ENCODE measurements at regions not wholly inside any gene's neighbourhood (a gene's known extent, or its start where the extent isn't known, plus 50 kb on each side); places are given as distances from the start of the nearest gene placed in this dataset.
"Not testable (repeated sequence)": the region's sequence is repeated elsewhere in the genome, so short reads cannot be mapped to it uniquely, and the experiment has no call there.

DNA sequence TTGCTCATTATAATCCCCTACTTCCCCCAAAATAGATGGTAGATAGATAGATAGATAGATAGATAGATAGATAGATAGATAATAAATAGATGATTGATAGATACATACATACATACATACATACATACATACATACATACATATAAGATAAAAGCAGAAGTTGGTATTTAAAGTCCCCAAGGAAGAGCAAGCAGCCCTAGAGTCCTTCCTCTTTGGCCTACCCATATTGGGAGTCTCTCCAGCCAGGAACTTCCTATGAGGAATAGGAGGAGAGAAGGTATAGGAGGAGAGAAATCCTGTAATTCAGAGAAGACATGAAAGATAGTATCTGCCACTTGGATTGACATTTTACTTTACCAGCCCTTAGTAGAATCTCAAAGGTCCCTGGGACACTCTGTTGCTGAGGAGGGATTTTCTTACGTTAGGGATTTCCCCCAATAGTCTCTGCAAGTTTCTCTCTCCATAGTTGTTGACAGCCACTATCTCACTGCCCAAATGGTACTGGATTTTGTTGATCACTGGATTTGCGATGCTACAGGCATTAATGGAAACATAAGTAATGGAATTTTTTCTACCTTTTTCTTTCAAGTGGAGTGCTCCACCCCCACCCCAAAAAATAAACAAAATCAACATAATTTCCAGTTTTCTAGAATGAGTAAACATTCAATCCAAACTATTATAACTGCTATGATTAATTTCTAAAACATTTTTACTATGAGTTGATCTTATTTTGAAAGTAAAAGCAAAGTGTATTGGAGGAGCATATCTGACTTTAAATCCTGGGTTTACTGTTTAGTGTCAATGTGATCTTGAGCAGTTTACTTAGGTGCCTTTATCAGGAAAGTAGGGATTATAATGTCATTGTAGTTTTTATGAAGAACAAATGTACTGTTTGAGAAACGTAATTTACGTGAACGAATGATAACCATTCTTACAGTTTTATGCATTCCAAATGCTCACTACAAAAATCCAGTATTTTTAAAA is 93.2 kb upstream of the TNFSF4 start:
- no peak for DNase-seq (ENCODE audit: low read depth)

DNA sequence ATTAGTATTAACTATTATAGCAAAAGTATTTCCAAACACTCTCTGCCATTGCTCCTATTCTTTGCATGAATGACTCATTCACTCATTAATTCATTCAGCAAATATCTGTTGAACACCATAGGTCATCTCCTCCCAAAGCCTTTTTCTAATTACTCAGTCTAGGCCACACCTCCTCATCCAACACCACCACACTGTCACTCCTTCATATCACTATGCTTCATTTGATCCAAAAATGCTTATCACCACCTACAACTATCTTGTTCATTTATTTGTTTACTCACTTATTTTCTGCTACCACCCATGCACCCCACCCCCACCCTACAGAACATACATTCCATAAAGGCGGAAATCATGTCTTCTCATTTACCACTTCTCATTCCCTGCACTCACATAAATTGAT is 94.4 kb upstream of the TNFSF4 start:
- DNase-seq (ENCODE audit: low read depth) = no peak

DNA sequence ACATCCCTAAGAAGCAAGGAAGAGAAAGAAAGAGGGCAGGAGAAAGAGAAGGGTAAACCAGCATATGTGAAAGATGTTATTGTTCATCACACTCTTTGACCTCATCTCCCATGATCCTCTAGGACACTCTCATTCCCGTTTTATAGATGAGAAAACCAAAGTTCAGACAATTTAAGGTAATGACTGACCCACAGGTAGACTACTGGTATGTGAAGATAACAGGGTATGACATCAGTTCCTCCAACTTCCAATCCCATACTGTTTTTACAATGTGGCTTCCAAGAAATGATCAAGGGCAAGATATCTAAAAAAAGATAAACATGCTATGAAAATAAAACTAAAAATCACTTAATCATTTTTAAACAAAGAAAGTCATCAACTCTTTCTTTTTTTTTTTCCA is 95.2 kb upstream of the TNFSF4 start:
- DNase-seq (ENCODE audit: low read depth) = no peak

DNA sequence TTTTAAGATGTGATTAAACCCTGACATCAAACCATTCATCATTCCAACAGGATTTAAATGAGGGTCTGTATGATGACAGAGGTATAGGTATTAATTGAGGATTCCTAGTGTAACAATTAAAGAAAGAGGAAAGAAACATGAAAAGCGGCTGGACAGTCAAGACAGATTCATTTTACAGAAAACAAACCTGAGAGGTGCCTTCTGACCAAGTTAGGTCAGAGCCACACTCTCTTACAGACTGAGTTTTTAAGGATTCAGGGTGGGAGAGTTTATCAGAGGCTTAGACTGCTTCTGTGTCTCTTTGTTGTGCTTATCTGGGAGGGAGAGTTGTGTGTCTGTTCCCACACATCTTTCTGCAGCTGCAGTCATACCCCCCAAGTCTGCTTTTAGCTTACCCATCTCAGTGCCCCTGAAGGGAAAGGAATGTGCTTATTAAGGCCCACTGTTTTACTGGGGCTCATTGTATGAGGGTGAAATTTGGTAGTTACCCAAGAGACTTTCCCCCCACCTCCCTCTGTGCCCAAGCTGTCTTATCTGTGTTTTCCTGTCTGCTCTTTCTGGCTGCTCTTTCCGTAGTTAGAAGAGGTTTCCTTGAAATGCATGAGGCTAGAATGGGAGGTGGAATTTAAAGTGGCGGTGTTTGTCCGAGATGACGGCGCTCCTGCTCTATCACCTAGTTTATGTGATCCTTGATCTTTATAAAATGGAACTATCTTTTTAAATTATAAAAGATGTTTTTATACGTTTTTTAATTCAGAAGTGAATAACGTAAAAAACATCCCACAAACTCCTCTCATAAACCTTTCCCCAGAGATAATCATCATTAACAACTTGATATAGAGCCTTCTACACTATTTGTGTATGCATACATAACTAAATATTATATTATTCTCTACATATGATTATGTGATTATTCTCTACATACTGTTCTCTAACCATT is 96.0 kb upstream of the TNFSF4 start:
- DNase-seq (ENCODE audit: low read depth) = no peak

DNA sequence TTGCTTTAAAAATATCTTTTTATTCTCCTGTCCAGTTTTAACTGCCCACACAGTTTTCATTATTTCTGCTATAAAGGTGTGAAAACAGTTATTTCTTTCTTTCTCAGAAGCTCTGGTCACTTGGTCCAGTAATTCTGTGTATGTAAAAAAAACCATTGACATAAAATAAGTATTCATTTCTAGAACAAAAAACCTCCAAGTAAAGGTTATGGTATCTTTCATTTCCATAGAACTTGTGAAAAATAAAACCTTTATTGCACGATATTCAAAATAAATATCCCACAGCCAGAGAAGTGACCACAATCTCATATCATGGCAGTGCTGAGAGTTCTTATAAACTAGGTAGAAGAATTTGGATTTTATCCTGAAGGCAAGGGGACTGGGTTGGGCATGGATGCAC is 96.9 kb upstream of the TNFSF4 start:
- DNase-seq (ENCODE audit: low read depth) = no peak

DNA sequence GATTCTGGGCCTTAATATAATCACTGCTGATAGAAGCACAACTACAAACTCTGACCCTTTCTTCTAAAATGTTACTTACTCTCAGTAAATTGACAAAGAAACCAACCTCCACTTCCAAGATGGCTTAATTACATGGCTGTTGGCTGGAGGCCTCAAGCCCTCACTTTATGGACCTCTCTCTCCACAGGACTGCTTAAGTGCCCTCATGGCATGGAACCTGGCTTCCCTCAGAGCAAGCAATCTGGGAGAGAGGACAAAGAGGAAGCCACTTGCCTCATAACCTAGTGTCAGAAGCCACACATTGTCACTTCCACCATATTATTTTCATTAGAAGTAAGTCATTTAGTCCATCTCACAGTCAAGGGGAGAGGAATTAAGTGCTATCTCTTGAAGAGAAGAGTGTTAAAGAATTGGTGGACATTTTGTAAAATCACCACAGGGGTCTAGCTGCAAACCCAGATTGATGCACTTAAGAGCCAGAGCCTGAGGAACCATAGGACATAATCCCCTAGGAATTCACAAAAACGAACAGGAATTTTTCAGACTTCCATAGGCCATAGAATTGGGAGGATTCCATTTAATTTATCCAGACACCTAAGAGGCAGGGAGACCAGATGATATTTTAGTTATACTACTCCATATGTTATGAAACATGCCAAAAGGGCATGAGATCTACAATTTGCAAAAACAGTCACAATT is 97.5 kb upstream of the TNFSF4 start:
- DNase-seq (ENCODE audit: low read depth) = no peak

DNA sequence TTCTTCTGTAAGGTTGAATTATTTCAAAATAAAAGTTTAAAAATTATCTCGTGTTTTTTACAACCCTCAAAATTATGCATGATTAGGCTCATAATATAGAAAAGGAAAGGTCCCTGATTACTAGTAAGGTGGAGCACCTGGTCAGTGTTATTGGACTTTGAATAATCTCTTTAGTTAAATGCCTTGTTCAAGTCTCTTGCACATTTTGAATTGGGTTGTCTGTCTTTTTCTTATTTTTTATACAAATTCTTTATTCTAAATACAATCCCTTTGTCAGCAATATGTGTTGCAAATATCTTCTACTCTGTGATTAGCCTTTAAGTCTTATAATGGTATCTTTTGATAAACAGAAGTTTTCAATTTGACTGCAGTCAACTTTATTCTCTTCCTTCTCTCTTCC is 100.7 kb upstream of the TNFSF4 start:
- DNase-seq (ENCODE audit: low read depth) = no peak

DNA sequence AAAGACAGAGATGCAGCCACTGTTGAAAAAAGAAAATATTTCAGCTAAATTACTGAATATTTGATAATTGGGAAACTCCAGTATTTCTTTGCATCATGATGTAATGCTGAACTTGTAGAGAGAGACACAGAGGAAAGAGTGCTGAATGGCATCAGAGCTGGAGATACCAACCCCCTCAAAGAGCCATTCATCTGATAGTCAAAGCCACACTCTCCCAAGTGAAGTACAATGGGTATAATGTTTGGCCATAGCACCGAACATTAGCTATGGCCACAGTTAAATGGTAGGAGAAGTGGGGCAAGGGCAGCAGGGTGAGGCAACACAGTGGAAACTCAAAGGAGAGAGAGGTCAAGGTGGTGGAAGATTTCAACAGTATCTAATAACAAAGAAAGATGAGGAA is 107.5 kb upstream of the TNFSF4 start:
- no peak for DNase-seq (ENCODE audit: low read depth)

DNA sequence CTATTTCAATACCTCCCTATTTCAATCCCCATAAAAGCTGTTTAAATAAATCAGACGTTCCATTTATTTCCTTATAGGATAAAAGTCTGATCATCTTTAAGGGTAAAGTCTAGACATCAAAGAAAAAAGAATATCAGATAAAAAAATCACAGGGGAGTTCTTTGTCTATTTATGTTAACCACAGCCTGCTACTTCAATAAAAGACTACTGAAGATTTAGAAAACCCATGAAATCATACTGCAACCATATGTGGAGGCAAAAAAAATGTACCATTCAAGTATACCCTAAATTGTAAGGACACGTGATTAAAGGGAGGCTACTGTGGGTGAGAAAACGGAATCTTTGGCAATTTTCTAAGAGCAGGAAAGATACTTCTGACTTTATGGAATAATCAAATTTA is 108.2 kb upstream of the TNFSF4 start:
- DNase-seq (ENCODE audit: low read depth) = no peak

DNA sequence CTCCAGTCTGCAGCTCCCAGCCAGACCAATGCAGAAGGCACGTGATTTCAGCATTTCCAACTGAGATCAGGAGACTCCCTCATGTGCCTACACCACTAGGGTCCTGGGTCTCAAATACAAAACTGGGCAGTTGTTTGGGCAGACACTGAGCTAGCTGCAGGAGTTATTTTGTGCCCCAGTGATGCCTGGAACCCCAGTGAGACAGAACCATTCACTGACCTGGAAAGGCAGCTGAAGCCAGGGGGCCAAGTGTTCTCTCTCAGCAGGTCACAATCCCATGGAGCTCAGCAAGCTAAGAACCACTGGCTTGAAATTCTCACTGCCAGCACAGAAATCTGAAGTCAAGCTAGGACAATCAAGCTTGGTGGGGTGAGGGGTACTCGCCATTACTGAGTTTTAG is 111.7 kb upstream of the TNFSF4 start:
- no peak for DNase-seq (ENCODE audit: low read depth)

DNA sequence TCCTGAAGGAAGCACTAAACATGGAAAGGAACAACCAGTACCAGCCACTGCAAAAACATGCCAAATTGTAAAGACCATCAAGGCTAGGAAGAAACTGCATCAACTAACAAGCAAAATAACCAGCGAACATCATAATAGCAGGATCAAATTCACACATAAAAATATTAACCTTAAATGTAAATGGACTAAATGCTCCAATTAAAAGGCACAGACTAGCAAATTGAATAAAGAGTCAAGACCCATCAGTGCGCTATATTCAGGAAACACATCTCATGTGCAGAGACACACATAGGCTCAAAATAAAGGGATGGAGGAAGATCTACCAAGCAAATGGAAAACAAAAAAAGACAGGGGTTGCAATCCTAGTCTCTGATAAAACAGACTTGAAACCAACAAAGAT is 117.2 kb upstream of the TNFSF4 start:
- DNase-seq (ENCODE audit: low read depth) = not testable (repeated sequence)

DNA sequence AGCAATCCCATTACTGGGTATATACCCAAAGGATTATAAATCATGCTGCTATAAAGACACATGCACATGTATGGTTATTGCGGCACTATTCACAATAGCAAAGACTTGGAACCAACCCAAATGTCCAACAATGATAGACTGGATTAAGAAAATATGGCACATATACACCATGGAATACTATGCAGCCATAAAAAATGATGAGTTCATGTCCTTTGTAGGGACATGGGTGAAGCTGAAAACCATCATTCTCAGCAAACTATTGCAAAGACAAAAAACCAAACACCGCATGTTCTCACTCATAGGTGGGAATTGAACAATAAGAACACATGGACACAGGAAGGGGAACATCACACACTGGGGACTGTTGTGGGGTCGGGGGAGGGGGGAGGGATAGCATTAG is 120.9 kb upstream of the TNFSF4 start:
- DNase-seq (ENCODE audit: low read depth) = not testable (repeated sequence)

DNA sequence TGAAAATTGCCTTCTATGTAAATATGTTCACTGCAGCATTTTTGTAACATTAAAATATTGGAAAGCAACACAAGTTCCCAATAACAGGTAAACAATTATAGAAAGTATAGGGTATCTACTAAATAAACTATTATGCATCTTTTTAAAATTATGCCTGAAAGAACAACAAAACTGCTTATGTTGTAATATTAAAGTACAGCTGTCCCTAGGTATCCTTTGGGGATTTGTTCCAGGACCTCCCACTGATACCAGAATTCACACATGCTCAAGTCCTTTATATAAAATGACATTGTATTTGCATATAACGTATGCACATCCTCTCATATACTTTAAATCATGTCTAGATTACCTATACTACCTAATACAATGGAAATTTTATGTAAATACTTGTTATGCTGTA is 121.8 kb upstream of the TNFSF4 start:
- no peak for DNase-seq (ENCODE audit: low read depth)

DNA sequence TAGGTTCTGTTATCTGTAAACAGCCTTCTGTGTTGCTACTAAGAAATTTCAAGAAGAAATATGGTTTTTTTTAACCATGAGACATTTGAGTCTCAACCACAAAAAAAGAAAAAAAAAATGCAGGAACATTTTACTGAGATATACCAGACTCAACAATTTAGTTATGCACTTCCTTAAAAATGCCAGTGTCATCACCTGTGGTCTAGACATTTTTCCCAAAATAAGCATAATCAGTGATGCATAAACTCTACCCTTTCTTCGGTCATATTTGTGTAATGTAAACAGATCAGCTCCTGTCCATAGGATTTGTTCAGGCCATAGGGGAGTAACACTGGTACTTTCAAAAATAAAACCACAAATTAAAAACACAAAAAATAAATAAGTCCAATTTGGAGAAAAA is 122.6 kb upstream of the TNFSF4 start:
- DNase-seq (ENCODE audit: low read depth) = no peak

DNA sequence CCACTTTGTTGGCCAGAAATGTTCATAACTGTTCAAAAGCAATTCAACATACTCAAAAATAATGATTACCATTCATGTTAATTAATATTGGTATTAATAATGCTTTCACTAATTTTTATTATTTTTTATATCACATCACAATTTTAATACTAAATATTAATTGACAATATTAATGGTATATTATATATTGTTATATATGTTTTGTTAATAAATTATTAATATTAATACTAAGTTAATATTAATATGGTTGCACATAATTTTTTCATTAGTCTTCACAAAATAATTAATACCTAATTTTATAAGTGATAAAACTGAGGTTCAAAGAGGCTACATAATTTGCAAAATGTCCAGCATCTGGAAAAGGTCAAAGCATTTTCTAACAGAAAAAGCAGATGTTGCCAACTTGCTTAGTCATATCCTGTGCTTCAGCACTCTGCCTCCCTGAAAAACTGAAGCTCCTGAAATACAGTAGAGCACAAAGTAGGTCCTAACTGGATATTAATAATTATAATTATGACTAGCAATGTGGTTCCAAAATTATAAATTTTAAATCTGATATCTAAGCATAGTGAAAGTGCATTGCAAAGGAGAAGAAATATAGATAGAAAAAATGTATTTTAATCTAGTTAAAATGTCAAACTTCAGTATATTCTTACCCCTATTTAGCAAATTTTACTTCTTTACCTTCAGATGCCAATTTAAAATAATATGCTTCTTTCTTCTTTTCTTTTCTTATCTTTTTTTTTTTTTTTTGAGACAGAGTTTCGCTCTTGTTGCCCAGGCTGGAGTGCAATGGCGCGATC is 123.2 kb upstream of the TNFSF4 start:
- no peak for DNase-seq (ENCODE audit: low read depth)

DNA sequence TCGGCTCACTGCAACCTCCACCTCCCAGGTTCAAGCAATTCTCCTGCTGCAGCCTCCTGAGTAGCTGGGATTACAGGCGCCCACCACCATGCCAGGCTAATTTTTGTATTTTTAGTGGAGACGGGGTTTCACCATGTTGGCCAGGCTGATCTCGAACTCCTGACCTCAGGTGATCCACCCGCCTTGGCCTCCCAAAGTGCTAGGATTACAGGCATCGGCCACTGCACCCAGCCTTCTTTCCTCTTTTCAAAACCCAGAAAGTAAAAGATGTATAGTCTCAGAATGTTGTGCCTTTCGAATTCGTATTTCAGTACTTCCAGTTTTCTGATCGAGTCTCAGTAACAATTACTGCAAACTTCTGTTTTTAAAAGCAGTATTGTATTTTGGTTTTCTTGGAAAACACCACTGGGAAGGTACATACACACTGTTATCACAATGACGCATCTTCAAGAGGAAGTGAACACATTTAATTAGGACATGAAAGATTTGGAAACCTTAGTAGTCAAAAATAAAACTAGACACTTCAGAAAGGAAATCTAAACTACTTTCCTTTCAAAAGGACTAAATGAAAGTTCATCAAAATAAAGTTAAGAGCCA is 123.9 kb upstream of the TNFSF4 start:
- DNase-seq (ENCODE audit: low read depth) = not testable (repeated sequence)

DNA sequence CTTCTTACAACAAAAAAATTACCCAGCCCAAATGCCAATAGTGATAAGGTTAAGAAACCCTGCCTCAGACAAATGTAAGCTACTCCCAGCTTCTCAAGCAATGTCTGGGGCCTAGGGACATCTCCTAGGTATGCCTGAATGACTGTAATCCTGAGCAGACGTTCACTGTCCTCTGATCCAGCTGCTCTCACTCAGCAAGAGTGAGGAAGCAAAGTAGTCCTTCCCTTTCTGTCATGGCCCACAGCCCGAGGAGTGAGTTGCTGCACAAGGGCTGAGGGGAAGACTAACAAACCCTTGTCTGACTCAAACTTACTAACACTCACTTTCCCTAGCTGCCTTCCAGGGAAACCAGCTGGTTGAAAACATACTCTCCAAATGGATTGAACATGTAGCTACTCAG is 124.9 kb upstream of the TNFSF4 start:
- DNase-seq (ENCODE audit: low read depth) = no peak

DNA sequence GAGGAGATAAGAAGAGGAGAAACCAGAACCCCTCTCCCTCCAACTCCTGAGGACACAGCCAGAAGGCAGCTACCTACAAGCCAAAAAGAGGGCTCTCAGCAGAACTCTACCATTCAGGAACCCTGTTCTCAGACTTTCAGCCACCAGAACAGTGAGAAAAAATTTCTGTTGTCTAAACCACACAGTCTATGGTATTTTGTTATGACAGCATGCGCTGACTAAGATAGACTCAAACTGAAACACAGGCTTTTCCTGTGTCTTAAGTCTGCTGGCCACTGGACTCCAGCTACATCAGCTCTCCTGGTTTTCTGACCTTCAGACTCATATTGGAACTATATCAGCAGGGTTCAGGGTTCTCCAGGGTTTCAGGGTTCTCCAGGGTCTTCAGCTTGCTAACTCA is 126.5 kb upstream of the TNFSF4 start:
- no peak for DNase-seq (ENCODE audit: low read depth)

DNA sequence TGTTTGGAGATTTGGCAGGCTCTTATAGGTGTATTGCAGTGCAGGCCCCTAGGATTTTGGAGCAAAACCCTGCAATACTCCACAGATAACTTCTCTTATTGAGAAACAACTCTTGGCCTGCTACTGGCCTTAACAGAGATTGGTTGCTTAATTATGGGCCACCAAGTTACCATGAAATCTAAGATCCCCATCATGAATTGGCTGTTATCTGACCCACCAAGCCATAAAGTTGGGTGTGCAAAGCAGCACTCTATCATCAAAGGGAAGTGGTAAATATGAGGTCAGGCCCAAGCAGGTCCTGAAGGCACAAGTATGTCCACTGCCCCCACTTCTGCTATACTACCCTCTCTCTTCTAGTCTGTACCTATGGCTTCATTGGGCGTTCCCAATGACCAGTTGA is 130.0 kb upstream of the TNFSF4 start:
- DNase-seq (ENCODE audit: low read depth) = no peak

DNA sequence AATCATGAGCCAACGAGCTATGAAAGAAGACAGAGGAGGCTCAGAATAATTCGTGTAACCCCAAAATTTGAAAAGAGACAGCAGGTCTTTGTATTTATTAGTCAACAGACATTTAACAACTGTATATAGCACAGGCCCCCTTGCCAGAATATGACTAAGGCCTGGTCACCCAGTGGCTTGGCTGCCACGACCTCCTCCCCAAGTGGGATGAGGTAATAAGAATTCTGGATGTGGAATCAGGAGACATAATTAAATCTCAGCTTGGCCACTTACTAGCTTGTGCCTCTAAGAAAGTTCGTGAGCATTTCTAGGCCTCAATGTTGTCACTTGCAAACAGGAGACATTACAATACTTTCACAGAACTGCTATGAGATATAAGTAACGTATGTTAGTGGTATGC is 134.2 kb upstream of the TNFSF4 start:
- no peak for DNase-seq (ENCODE audit: low read depth)

DNA sequence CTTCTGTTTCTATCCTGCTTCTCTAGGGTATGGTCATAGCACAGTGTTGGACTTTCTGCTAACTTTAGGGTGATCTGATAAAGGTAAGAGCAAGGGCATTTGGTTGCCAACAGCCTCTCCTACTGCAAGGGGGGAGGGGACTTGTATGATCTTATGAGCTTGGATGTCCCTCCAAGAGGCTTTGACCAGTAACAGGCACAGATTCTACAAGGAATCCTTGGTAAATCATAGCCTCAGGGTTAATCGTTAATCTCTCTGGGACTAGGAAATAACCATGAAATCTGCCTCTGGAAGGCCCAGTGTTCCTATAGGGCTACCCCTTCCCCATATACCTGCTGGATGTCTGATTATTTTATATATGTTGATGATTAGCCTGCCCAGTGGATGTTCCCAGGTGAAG is 134.8 kb upstream of the TNFSF4 start:
- DNase-seq (ENCODE audit: low read depth) = no peak

Data from forelimb muscle (tissue), 1 donor.